ENCODE measurements at regions not wholly inside any gene's neighbourhood (a gene's known extent, or its start where the extent isn't known, plus 50 kb on each side); places are given as distances from the start of the nearest gene placed in this dataset.

GRCh38 chr10:94281654-94282053 is 81.1 kb downstream of the NOC3L start (continued):
- TF ChIP-seq ZNF281 (CRISPR knock-in tag; IDR thresholded peaks at IDR 0.05) = no peak
- TF ChIP-seq FOXP1 (CRISPR knock-in tag; IDR thresholded peaks at IDR 0.05; ENCODE audit: borderline replicate concordance) = no peak
- TF ChIP-seq CBFB (CRISPR knock-in tag; IDR thresholded peaks at IDR 0.05; ENCODE audit: low read depth) = no peak

GRCh38 chr10:94282369-94282768 is 80.4 kb downstream of the NOC3L start:
- H3K36me3 Mint-ChIP-seq = no peaks in the 10 kb centered on the region
- DNase-seq (ENCODE audit: low spot score) = no peak
- H3K27ac Mint-ChIP-seq = no peak overlapping the region
- ATAC-seq = no peak
- no peak for TF ChIP-seq ZNF121 (CRISPR knock-in tag; IDR thresholded peaks at IDR 0.05)
- no peak for TF ChIP-seq TP53 (CRISPR knock-in tag; IDR thresholded peaks at IDR 0.05)
- TF ChIP-seq ZNF138 (CRISPR knock-in tag; conservative IDR thresholded peaks at IDR 0.05) = no peak
- no peak for TF ChIP-seq ZNF671 (CRISPR knock-in tag; IDR thresholded peaks at IDR 0.05)
- TF ChIP-seq PRRX2 (CRISPR knock-in tag; IDR thresholded peaks at IDR 0.05) = no peak
- TF ChIP-seq RORB (CRISPR knock-in tag; IDR thresholded peaks at IDR 0.05) = no peak
- TF ChIP-seq NR3C1 (CRISPR knock-in tag; conservative IDR thresholded peaks at IDR 0.05; ENCODE audit: low read depth) = no peak
- no peak for TF ChIP-seq ATF3 (CRISPR knock-in tag; conservative IDR thresholded peaks at IDR 0.05)
- no peak for TF ChIP-seq TCF7 (CRISPR knock-in tag; IDR thresholded peaks at IDR 0.05; ENCODE audit: low read depth)
- H3K4me1 Mint-ChIP-seq = peaks cover 3% of the 10 kb centered on the region
- no peaks in the 10 kb centered on the region for H3K9me3 Mint-ChIP-seq
- no peak overlapping the region for H3K4me3 Mint-ChIP-seq
- H3K27me3 Mint-ChIP-seq (ENCODE audit: low read depth) = no peaks in the 10 kb centered on the region
- POLR2A ChIA-PET = no interaction called here
- CTCF ChIA-PET = interaction anchor here (1.0 to 1.6 kb wide), 2 partner anchors 38 to 162 kb away, joined by 5 to 10 read pairs; no protein-coding TSS in a partner anchor

Data from WTC11 (cell line).